ENCODE measurements at regions not wholly inside any gene's neighbourhood (a gene's known extent, or its start where the extent isn't known, plus 50 kb on each side); places are given as distances from the start of the nearest gene placed in this dataset.

DNA sequence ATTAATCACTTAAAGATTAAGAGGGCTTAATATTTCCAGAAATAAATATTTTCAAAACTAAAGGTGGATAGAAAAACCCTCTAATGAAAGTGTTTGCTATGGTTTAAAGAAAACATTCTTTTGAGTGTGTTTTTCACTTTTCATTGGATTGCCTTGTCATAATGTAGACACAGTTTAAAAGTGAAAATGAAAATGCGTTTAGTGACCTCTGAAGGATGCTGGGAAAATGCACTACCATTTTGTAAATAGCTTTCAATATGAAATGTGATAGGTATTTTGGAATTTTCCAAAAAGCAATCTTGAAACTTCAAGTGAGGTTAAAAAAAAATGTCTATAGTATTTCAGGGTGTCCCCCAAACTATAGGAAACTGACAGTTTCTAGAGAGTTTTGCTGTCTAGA, 642.2 kb downstream of the C4orf33 start:
- H3K4me1 ChIP-seq (ENCODE audit: control insufficient read depth in 2 of 2, insufficient read depth in 2 of 2, low read length in 2 of 2), result no peaks in the 10 kb centered on the region
- DNase-seq, result no peak
- Mint-ChIP-seq H3K27ac (no peak overlapping the region), H3K27me3 (no peaks in the 10 kb centered on the region), H3K4me1 (no peaks in the 10 kb centered on the region), H3K9me3 (ENCODE audit: insufficient read depth) (no peaks in the 10 kb centered on the region), H3K4me3 (no peak overlapping the region)
- no peaks in the 10 kb centered on the region for H3K36me3 ChIP-seq (replicated peaks in 1 of 2; ENCODE audit: control extremely low read depth in 1 of 2, control insufficient read depth in 1 of 2, extremely low read depth in 1 of 2, insufficient read depth in 2 of 2, low read length in 1 of 2)
- no peaks in the 10 kb centered on the region for H3K27me3 ChIP-seq (replicated peaks in 1 of 4; ENCODE audit: control extremely low read depth in 1 of 4, control insufficient read depth in 3 of 4, insufficient read depth in 4 of 4, low read length in 3 of 4)
- ChIA-PET CTCF (no interaction called here), POLR2A (no interaction called here)
- H3K4me2 ChIP-seq (replicated peaks; ENCODE audit: low read depth, low read length, poor library complexity, severe bottlenecking), result no peak overlapping the region
- H2AFZ ChIP-seq (ENCODE audit: insufficient read depth, low read depth, low read length, poor library complexity, severe bottlenecking), result no peak overlapping the region
- H3K9ac ChIP-seq (ENCODE audit: low read length), result no peak overlapping the region
- no peak for ATAC-seq (ENCODE audit: low read depth)
- no peaks in the 10 kb centered on the region for H3K9me3 ChIP-seq (ENCODE audit: control extremely low read depth in 1 of 3, control insufficient read depth in 2 of 3, insufficient read depth in 1 of 3, low read length in 2 of 3)
- no peak overlapping the region for H3K27ac ChIP-seq (ENCODE audit: low read length in 2 of 2)
- no peaks in the 10 kb centered on the region for H3K79me2 ChIP-seq (ENCODE audit: control insufficient read depth, insufficient read depth, low read length)
- intact Hi-C loops (cut with micrococcal nuclease), result no loop called here
- WGBS (ENCODE audit: insufficient coverage), result no CpG with 5 or more reads among the region's 1 CpG
- H3K4me3 ChIP-seq (ENCODE audit: control extremely low read depth in 1 of 5, extremely low read depth in 1 of 5, insufficient read depth in 1 of 5, low read depth in 2 of 5, low read length in 4 of 5), result no peak overlapping the region
- TF ChIP-seq EZH2 (IDR thresholded peaks at IDR 0.05; ENCODE audit: borderline replicate concordance, insufficient read depth, low read depth, low read length, poor library complexity, severe bottlenecking), result no peak
- TF ChIP-seq, protein P1, sequence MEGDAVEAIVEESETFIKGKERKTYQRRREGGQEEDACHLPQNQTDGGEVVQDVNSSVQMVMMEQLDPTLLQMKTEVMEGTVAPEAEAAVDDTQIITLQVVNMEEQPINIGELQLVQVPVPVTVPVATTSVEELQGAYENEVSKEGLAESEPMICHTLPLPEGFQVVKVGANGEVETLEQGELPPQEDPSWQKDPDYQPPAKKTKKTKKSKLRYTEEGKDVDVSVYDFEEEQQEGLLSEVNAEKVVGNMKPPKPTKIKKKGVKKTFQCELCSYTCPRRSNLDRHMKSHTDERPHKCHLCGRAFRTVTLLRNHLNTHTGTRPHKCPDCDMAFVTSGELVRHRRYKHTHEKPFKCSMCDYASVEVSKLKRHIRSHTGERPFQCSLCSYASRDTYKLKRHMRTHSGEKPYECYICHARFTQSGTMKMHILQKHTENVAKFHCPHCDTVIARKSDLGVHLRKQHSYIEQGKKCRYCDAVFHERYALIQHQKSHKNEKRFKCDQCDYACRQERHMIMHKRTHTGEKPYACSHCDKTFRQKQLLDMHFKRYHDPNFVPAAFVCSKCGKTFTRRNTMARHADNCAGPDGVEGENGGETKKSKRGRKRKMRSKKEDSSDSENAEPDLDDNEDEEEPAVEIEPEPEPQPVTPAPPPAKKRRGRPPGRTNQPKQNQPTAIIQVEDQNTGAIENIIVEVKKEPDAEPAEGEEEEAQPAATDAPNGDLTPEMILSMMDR (IDR thresholded peaks at IDR 0.05), result no peak
- H4K20me1 ChIP-seq (ENCODE audit: control insufficient read depth, insufficient read depth, low read length, poor library complexity, severe bottlenecking), result no peaks in the 10 kb centered on the region

DNA sequence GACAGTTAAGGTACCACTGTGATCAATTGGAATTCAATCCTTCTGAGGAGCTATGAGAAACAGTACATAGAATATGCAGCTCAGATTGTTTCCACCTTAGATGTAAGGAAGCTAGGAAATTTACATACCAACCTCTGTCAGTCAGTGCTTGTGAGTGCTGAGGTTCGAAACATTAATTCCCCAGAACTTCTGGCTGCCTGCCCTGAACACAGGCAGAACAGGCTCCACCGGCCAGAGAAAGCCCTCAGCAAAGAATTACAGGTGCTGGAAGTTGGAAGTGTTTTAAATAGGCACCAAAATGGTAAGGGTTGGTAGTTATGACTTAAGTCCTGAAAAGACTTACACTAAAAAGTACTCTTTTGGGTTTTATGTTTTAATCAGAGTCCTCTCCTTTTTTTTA, 651.8 kb downstream of the C4orf33 start:
- H3K9me3 ChIP-seq (ENCODE audit: control extremely low read depth in 1 of 3, control insufficient read depth in 2 of 3, insufficient read depth in 1 of 3, low read length in 2 of 3), result no peaks in the 10 kb centered on the region
- intact Hi-C loops (cut with micrococcal nuclease), result no loop called here
- no peak overlapping the region for H3K4me2 ChIP-seq (replicated peaks; ENCODE audit: low read depth, low read length, poor library complexity, severe bottlenecking)
- H3K27ac ChIP-seq (ENCODE audit: low read length in 2 of 2), result no peak overlapping the region
- ChIA-PET POLR2A (no interaction called here), CTCF (no interaction called here)
- no peak for DNase-seq
- TF ChIP-seq, protein P1 (IDR thresholded peaks at IDR 0.05), result no peak
- TF ChIP-seq EZH2 (IDR thresholded peaks at IDR 0.05; ENCODE audit: borderline replicate concordance, insufficient read depth, low read depth, low read length, poor library complexity, severe bottlenecking), result no peak
- no peaks in the 10 kb centered on the region for H3K4me1 Mint-ChIP-seq
- no peaks in the 10 kb centered on the region for H3K4me1 ChIP-seq (ENCODE audit: control insufficient read depth in 2 of 2, insufficient read depth in 2 of 2, low read length in 2 of 2)
- H3K27me3 Mint-ChIP-seq, result no peaks in the 10 kb centered on the region
- no peak overlapping the region for H2AFZ ChIP-seq (ENCODE audit: insufficient read depth, low read depth, low read length, poor library complexity, severe bottlenecking)
- no peaks in the 10 kb centered on the region for H3K36me3 ChIP-seq (replicated peaks in 1 of 2; ENCODE audit: control extremely low read depth in 1 of 2, control insufficient read depth in 1 of 2, extremely low read depth in 1 of 2, insufficient read depth in 2 of 2, low read length in 1 of 2)
- no peak overlapping the region for H3K9ac ChIP-seq (ENCODE audit: low read length)
- no peaks in the 10 kb centered on the region for H3K79me2 ChIP-seq (ENCODE audit: control insufficient read depth, insufficient read depth, low read length)
- no peak overlapping the region for H3K4me3 Mint-ChIP-seq
- no peaks in the 10 kb centered on the region for H4K20me1 ChIP-seq (ENCODE audit: control insufficient read depth, insufficient read depth, low read length, poor library complexity, severe bottlenecking)
- H3K27ac Mint-ChIP-seq, result no peak overlapping the region
- no peaks in the 10 kb centered on the region for H3K9me3 Mint-ChIP-seq (ENCODE audit: insufficient read depth)
- H3K27me3 ChIP-seq (replicated peaks in 1 of 4; ENCODE audit: control extremely low read depth in 1 of 4, control insufficient read depth in 3 of 4, insufficient read depth in 4 of 4, low read length in 3 of 4), result no peaks in the 10 kb centered on the region
- no peak for ATAC-seq (ENCODE audit: low read depth)
- WGBS (ENCODE audit: insufficient coverage), result 100% methylated on average over 2 of the region's 2 CpGs
- H3K4me3 ChIP-seq (ENCODE audit: control extremely low read depth in 1 of 5, extremely low read depth in 1 of 5, insufficient read depth in 1 of 5, low read depth in 2 of 5, low read length in 4 of 5), result no peak overlapping the region

Data from B cell (primary cell).